WTC11 (cell line): ENCODE measurements at regions not wholly inside any gene's neighbourhood (a gene's known extent, or its start where the extent isn't known, plus 50 kb on each side); places are given as distances from the start of the nearest gene placed in this dataset.

ENCODE experiments used
- ESRRA ChIP-seq: sonication (generic); formaldehyde crosslinking; IDR thresholded peaks from 2 replicates; pipeline ENCODE4 v1.8.1; 2022; ENCODE audit warnings: mild to moderate bottlenecking, missing genetic modification reagents, borderline replicate concordance
- NR3C1 ChIP-seq: sonication (generic); formaldehyde crosslinking; conservative IDR thresholded peaks from 2 replicates; pipeline ENCODE4 v1.8.1; 2023; ENCODE audit warnings: low read depth, mild to moderate bottlenecking, missing genetic modification reagents
- RORB ChIP-seq: fragments of 250-450 bp; sonication (Bioruptor Pico); IDR thresholded peaks from 2 replicates; pipeline ENCODE4 v1.9.0; 2021; ENCODE audit warnings: mild to moderate bottlenecking
- ZNF232 ChIP-seq: sonication (generic); formaldehyde crosslinking; IDR thresholded peaks from 2 replicates; pipeline ENCODE4 v1.8.0; 2022; ENCODE audit warnings: mild to moderate bottlenecking, missing genetic modification reagents
- TF ChIP-seq, protein P1 (sequence below): fragments of 200-600 bp; IDR thresholded peaks from 2 replicates; pipeline ENCODE4 v1.8.0; 2022; ENCODE audit warnings: antibody characterized with exemption
- TF ChIP-seq, protein P2 (sequence below): sonication (generic); formaldehyde crosslinking; IDR thresholded peaks from 2 replicates; pipeline ENCODE4 v1.8.1; 2022; ENCODE audit warnings: low read depth, missing genetic modification reagents, borderline replicate concordance
- TF ChIP-seq, protein P3 (sequence below): sonication (generic); formaldehyde crosslinking; IDR thresholded peaks from 2 replicates; pipeline ENCODE4 v1.8.1; 2023; ENCODE audit warnings: mild to moderate bottlenecking, missing genetic modification reagents
- TF ChIP-seq, protein P4 (sequence below): sonication (generic); formaldehyde crosslinking; IDR thresholded peaks from 2 replicates; pipeline ENCODE4 v1.8.1; 2023; ENCODE audit warnings: mild to moderate bottlenecking, missing genetic modification reagents, moderate library complexity

DNA sequence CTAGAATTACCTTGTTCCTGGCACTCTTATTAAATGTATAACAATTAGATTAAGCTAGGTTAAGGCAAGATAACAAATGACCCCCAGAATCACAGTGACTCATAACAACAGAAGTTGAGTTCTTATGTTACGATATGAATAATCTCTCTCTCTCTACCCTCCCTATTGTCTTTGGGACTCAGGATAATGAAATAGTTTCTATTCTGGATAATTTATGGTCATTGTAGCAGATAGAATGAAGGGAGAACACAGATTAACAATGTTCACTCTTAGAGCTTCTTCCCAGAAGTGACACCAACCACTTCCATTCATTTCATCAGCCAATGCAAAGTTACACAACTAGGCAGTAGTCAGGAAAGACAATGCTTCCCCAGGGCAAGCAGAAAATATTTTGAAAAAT lies 334.5 kb downstream of the C11orf87 start:
- TF ChIP-seq, protein P1, sequence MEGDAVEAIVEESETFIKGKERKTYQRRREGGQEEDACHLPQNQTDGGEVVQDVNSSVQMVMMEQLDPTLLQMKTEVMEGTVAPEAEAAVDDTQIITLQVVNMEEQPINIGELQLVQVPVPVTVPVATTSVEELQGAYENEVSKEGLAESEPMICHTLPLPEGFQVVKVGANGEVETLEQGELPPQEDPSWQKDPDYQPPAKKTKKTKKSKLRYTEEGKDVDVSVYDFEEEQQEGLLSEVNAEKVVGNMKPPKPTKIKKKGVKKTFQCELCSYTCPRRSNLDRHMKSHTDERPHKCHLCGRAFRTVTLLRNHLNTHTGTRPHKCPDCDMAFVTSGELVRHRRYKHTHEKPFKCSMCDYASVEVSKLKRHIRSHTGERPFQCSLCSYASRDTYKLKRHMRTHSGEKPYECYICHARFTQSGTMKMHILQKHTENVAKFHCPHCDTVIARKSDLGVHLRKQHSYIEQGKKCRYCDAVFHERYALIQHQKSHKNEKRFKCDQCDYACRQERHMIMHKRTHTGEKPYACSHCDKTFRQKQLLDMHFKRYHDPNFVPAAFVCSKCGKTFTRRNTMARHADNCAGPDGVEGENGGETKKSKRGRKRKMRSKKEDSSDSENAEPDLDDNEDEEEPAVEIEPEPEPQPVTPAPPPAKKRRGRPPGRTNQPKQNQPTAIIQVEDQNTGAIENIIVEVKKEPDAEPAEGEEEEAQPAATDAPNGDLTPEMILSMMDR: no peak
- TF ChIP-seq, protein P2, sequence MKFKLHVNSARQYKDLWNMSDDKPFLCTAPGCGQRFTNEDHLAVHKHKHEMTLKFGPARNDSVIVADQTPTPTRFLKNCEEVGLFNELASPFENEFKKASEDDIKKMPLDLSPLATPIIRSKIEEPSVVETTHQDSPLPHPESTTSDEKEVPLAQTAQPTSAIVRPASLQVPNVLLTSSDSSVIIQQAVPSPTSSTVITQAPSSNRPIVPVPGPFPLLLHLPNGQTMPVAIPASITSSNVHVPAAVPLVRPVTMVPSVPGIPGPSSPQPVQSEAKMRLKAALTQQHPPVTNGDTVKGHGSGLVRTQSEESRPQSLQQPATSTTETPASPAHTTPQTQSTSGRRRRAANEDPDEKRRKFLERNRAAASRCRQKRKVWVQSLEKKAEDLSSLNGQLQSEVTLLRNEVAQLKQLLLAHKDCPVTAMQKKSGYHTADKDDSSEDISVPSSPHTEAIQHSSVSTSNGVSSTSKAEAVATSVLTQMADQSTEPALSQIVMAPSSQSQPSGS (CRISPR knock-in tag): no peak
- TF ChIP-seq ZNF232 (CRISPR knock-in tag) (no peak), NR3C1 (no peak), ESRRA (CRISPR knock-in tag) (no peak), RORB (CRISPR knock-in tag) (no peak)
- TF ChIP-seq, protein P3, sequence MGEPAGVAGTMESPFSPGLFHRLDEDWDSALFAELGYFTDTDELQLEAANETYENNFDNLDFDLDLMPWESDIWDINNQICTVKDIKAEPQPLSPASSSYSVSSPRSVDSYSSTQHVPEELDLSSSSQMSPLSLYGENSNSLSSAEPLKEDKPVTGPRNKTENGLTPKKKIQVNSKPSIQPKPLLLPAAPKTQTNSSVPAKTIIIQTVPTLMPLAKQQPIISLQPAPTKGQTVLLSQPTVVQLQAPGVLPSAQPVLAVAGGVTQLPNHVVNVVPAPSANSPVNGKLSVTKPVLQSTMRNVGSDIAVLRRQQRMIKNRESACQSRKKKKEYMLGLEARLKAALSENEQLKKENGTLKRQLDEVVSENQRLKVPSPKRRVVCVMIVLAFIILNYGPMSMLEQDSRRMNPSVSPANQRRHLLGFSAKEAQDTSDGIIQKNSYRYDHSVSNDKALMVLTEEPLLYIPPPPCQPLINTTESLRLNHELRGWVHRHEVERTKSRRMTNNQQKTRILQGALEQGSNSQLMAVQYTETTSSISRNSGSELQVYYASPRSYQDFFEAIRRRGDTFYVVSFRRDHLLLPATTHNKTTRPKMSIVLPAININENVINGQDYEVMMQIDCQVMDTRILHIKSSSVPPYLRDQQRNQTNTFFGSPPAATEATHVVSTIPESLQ (CRISPR knock-in tag): no peak
- TF ChIP-seq, protein P4, sequence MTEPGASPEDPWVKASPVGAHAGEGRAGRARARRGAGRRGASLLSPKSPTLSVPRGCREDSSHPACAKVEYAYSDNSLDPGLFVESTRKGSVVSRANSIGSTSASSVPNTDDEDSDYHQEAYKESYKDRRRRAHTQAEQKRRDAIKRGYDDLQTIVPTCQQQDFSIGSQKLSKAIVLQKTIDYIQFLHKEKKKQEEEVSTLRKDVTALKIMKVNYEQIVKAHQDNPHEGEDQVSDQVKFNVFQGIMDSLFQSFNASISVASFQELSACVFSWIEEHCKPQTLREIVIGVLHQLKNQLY: no peak
